ENCODE measurements at regions not wholly inside any gene's neighbourhood (a gene's known extent, or its start where the extent isn't known, plus 50 kb on each side); places are given as distances from the start of the nearest gene placed in this dataset.

DNA sequence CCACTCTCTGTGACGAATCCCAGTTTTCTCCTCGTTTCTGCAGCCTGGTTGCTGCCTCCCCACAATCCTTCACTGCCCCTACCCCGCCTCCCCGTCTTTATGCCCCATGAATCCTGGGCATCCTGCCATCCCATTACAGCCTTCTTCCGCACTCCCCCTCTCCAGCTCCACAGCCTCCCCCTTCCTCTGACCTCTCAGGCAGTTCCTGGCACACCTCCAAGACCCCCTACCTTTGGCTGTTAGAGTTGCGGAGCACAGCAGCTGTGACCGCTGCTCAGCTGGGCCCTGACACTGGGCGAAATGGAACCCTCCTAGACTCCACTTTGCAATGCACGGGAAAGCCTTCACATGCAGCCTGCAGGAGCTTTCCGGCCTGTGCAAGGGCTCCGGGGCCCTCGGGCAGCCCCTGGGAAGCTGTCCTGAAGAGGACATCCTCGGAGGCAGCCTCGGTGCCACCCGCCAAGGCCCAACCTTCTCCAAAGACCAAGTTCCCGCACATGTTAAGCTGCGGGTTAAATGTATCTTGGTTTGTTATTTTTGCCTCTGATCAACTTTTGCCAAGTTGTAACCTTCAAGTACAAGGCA, 400.7 kb upstream of the MKI67 start:
- DNase-seq (ENCODE audit: low spot score): no peak
- H3K36me3 ChIP-seq (ENCODE audit: control insufficient read depth in 4 of 4, insufficient read depth in 3 of 4, low read depth in 1 of 4, low read length in 3 of 4): no peaks in the 10 kb centered on the region

DNA sequence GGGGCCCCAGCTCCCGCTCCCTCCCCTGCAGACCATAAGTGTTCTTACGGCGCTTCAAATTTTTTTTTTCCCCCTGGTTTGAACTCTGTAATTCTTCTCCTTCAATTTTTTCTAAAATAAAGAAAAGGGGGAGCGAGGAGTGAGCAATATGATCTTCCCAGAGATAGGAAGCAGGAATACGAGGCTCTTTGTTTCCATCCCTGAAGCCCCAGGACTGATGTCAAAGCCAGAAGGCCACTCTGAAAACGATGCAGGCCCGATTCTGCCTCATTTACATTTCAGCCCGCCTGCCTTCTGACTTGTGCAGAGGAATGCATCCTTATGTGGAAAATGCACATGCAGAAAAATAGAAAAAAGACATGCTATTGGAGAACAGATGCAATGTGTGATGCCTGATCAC, 401.5 kb upstream of the MKI67 start:
- Histone ChIP-seq H3K27ac (ENCODE audit: low read depth in 1 of 2, low read length in 2 of 2) (no peak overlapping the region), H3K36me3 (ENCODE audit: control insufficient read depth in 4 of 4, insufficient read depth in 3 of 4, low read depth in 1 of 4, low read length in 3 of 4) (no peaks in the 10 kb centered on the region), H3K9ac (ENCODE audit: low read depth in 1 of 2, low read length in 2 of 2) (no peak overlapping the region), H3K27me3 (ENCODE audit: control insufficient read depth in 4 of 4, insufficient read depth in 4 of 4, low read length in 3 of 4) (peaks cover 0 to 7% (median 0%) of the 10 kb centered on the region in 4 donors), H3K4me3 (ENCODE audit: low read depth in 1 of 3, low read length in 3 of 3) (no peak overlapping the region), H3K9me3 (ENCODE audit: control insufficient read depth in 4 of 4, low read length in 3 of 4) (no peaks in the 10 kb centered on the region), H3K4me1 (ENCODE audit: control insufficient read depth in 4 of 4, insufficient read depth in 4 of 4, low read length in 3 of 4) (no peaks in the 10 kb centered on the region)
- no peak for DNase-seq (ENCODE audit: low spot score)
- TF ChIP-seq, protein P1, sequence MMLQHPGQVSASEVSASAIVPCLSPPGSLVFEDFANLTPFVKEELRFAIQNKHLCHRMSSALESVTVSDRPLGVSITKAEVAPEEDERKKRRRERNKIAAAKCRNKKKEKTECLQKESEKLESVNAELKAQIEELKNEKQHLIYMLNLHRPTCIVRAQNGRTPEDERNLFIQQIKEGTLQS (IDR thresholded peaks at IDR 0.05): no peak
- TF ChIP-seq JUND (IDR thresholded peaks at IDR 0.05) (no peak), SP1 (IDR thresholded peaks at IDR 0.05) (no peak), NR2F2 (IDR thresholded peaks at IDR 0.05) (no peak), EGR1 (IDR thresholded peaks at IDR 0.05; ENCODE audit: low read depth in 2 of 2) (no peak), FOXA1 (IDR thresholded peaks at IDR 0.05) (no peak), HNF4G (IDR thresholded peaks at IDR 0.05) (no peak), GABPA (IDR thresholded peaks at IDR 0.05 in 1 of 2, conservative IDR thresholded peaks at IDR 0.05 in 1 of 2) (no peak), RAD21 (IDR thresholded peaks at IDR 0.05) (no peak), ZBTB33 (IDR thresholded peaks at IDR 0.05) (no peak)
- 60% methylated on average over 8 of the region's 8 CpGs for WGBS

More for the DNA sequence above, 400.7 kb upstream of the MKI67 start:
- no peaks in the 10 kb centered on the region for H3K4me1 ChIP-seq (ENCODE audit: control insufficient read depth in 4 of 4, insufficient read depth in 4 of 4, low read length in 3 of 4)
- TF ChIP-seq, protein P1 (IDR thresholded peaks at IDR 0.05): no peak
- TF ChIP-seq HNF4G (IDR thresholded peaks at IDR 0.05) (no peak), TAF1 (conservative IDR thresholded peaks at IDR 0.05) (no peak), ZBTB33 (IDR thresholded peaks at IDR 0.05) (no peak), HNF4A (conservative IDR thresholded peaks at IDR 0.05) (no peak), FOXA2 (IDR thresholded peaks at IDR 0.05) (no peak), EGR1 (IDR thresholded peaks at IDR 0.05; ENCODE audit: low read depth in 2 of 2) (no peak), RAD21 (IDR thresholded peaks at IDR 0.05) (no peak), GABPA (IDR thresholded peaks at IDR 0.05 in 1 of 2, conservative IDR thresholded peaks at IDR 0.05 in 1 of 2) (no peak), RXRA (IDR thresholded peaks at IDR 0.05) (no peak)
- WGBS: 71% methylated on average over 17 of the region's 17 CpGs
- H3K9ac ChIP-seq (ENCODE audit: low read depth in 1 of 2, low read length in 2 of 2): no peak overlapping the region
- no peaks in the 10 kb centered on the region for H3K9me3 ChIP-seq (ENCODE audit: control insufficient read depth in 4 of 4, low read length in 3 of 4)
- H3K4me3 ChIP-seq (ENCODE audit: low read depth in 1 of 3, low read length in 3 of 3): no peak overlapping the region
- no peak overlapping the region for H3K27ac ChIP-seq (ENCODE audit: low read depth in 1 of 2, low read length in 2 of 2)
- H3K27me3 ChIP-seq (ENCODE audit: control insufficient read depth in 4 of 4, insufficient read depth in 4 of 4, low read length in 3 of 4): peaks cover 0 to 7% (median 0%) of the 10 kb centered on the region in 4 donors

Data from liver (tissue), 7 donors.